Glutamatergic neuron (in vitro differentiated cells): ENCODE measurements at regions not wholly inside any gene's neighbourhood (a gene's known extent, or its start where the extent isn't known, plus 50 kb on each side); places are given as distances from the start of the nearest gene placed in this dataset.

Experiments used
- DNase-seq: peaks from one replicate; pipeline ENCODE4 v3.0.0; 2022
- H3K27ac Mint-ChIP-seq: one replicate; pipeline ENCODE4 v1.8.0; 2020; ENCODE audit warnings: mild to moderate bottlenecking, mixed read lengths, inconsistent platforms; ENCODE audit not compliant: unreplicated experiment
- H3K27me3 Mint-ChIP-seq: one replicate; pipeline ENCODE4 v1.8.0; 2020; ENCODE audit warnings: mild to moderate bottlenecking, moderate library complexity, mixed read lengths, inconsistent platforms; ENCODE audit not compliant: unreplicated experiment
- H3K36me3 Mint-ChIP-seq: one replicate; pipeline ENCODE4 v1.8.0; 2020; ENCODE audit warnings: mild to moderate bottlenecking, mixed read lengths, inconsistent platforms; ENCODE audit not compliant: unreplicated experiment
- H3K4me1 Mint-ChIP-seq: one replicate; pipeline ENCODE4 v1.8.0; 2020; ENCODE audit warnings: mild to moderate bottlenecking, low read depth, mixed read lengths, inconsistent platforms; ENCODE audit not compliant: unreplicated experiment
- H3K4me3 Mint-ChIP-seq: one replicate; pipeline ENCODE4 v1.8.0; 2020; ENCODE audit warnings: mild to moderate bottlenecking, mixed read lengths, inconsistent platforms; ENCODE audit not compliant: unreplicated experiment
- H3K9me3 Mint-ChIP-seq: one replicate; pipeline ENCODE4 v1.8.0; 2020; ENCODE audit warnings: mild to moderate bottlenecking, moderate library complexity, mixed read lengths, inconsistent platforms; ENCODE audit not compliant: unreplicated experiment
- TF ChIP-seq, protein P1 (sequence below): fragments of 200-600 bp; sonication (generic); IDR thresholded peaks from one replicate; pipeline ENCODE4 v1.5.0; 2021; ENCODE audit not compliant: partially characterized antibody, unreplicated experiment

DNA sequence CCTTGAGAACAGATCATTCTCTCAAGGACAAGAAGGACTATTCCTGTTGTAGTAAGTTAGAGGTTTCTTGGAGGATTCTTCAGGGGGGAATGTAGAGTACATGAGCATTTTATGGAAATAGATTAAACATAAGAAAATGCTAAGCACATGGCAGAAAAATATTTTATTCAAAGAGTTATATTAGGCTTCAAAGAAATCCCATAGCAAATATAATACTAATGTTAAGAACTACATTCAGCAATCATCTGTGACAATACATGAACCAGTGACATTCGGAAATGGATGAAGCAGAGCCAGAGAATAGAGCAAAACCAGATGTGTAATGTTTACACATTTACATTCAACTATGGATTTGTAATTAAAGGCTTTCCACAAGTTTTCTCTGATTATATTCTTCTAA lies 288.6 kb downstream of the NAF1 start:
- H3K4me3 Mint-ChIP-seq, result no peak overlapping the region
- H3K4me1 Mint-ChIP-seq, result no peaks in the 10 kb centered on the region
- H3K27ac Mint-ChIP-seq, result no peak overlapping the region
- H3K9me3 Mint-ChIP-seq, result no peaks in the 10 kb centered on the region
- H3K27me3 Mint-ChIP-seq, result no peaks in the 10 kb centered on the region
- H3K36me3 Mint-ChIP-seq, result no peaks in the 10 kb centered on the region
- DNase-seq, result no peak
- TF ChIP-seq, protein P1, sequence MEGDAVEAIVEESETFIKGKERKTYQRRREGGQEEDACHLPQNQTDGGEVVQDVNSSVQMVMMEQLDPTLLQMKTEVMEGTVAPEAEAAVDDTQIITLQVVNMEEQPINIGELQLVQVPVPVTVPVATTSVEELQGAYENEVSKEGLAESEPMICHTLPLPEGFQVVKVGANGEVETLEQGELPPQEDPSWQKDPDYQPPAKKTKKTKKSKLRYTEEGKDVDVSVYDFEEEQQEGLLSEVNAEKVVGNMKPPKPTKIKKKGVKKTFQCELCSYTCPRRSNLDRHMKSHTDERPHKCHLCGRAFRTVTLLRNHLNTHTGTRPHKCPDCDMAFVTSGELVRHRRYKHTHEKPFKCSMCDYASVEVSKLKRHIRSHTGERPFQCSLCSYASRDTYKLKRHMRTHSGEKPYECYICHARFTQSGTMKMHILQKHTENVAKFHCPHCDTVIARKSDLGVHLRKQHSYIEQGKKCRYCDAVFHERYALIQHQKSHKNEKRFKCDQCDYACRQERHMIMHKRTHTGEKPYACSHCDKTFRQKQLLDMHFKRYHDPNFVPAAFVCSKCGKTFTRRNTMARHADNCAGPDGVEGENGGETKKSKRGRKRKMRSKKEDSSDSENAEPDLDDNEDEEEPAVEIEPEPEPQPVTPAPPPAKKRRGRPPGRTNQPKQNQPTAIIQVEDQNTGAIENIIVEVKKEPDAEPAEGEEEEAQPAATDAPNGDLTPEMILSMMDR, result no peak

DNA sequence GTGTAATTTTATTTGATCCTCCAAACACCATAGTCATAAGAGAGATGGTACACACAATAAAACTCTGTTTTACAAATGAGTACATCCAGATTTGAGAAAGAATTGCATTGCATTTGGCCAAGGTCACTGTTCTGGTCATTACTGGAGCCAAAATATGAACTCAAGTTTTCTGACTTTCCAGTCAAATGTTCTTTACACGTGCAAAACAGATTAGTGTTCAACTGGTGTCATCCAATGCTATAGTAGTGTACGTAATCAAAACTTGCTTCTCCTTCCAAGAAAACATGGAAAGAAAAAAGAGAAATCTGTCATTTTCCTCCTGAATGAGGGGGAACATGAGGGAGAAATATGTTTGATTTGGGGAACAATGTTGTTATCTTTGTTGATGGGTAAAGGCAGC lies 291.9 kb downstream of the NAF1 start:
- TF ChIP-seq, protein P1, result no peak
- Mint-ChIP-seq H3K36me3 (no peaks in the 10 kb centered on the region), H3K9me3 (no peaks in the 10 kb centered on the region), H3K27me3 (no peaks in the 10 kb centered on the region), H3K4me3 (no peak overlapping the region), H3K4me1 (no peaks in the 10 kb centered on the region), H3K27ac (no peak overlapping the region)
- DNase-seq, result no peak

DNA sequence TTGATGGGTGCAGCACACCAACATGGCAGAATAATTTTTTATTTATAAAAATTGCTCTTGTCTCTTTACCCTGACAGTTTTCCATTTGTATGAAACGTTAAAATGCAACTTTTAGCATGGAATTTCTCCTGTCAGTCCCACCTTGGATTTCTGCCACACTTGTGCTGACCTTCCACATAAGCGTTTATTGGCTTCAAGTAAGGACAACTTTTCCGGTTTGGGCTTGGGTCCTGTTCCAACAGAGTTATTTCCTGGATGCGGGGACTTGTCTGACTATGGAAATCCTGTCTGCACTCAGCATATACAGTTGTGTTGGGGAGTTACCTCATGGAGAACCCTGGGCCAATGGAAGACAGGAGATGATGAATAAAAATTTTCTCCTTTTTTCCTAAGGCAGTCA lies 294.7 kb downstream of the NAF1 start:
- Mint-ChIP-seq H3K27ac (no peak overlapping the region), H3K4me1 (no peaks in the 10 kb centered on the region), H3K27me3 (no peaks in the 10 kb centered on the region), H3K9me3 (no peaks in the 10 kb centered on the region), H3K4me3 (no peak overlapping the region), H3K36me3 (no peaks in the 10 kb centered on the region)
- TF ChIP-seq, protein P1, result no peak
- DNase-seq, result no peak

GRCh38 chr4:162869157-162869556 lies 297.5 kb downstream of the NAF1 start:
- Mint-ChIP-seq H3K36me3 (no peaks in the 10 kb centered on the region), H3K4me1 (no peaks in the 10 kb centered on the region), H3K27ac (no peak overlapping the region), H3K27me3 (no peaks in the 10 kb centered on the region), H3K4me3 (no peak overlapping the region), H3K9me3 (no peaks in the 10 kb centered on the region)
- TF ChIP-seq, protein P1, result no peak
- no peak for DNase-seq

- H3K9me3 Mint-ChIP-seq, result no peaks in the 10 kb centered on the region
- H3K4me3 Mint-ChIP-seq, result no peak overlapping the region
- H3K4me1 Mint-ChIP-seq, result no peaks in the 10 kb centered on the region
- H3K36me3 Mint-ChIP-seq, result no peaks in the 10 kb centered on the region
- TF ChIP-seq, protein P1, result no peak
- H3K27me3 Mint-ChIP-seq, result no peaks in the 10 kb centered on the region
- DNase-seq, result no peak
- H3K27ac Mint-ChIP-seq, result no peak overlapping the region
These were observed 300.1 kb downstream of the NAF1 start for GRCh38 chr4:162866565-162866964.
